Sciatic nerve (tissue), 2 donors: ENCODE measurements at regions not wholly inside any gene's neighbourhood (a gene's known extent, or its start where the extent isn't known, plus 50 kb on each side); places are given as distances from the start of the nearest gene placed in this dataset.
A peak's percentile ranks its signal among the peaks of the same experiment; 100 is the strongest.
"Not testable (repeated sequence)": the region's sequence is repeated elsewhere in the genome, so short reads cannot be mapped to it uniquely, and the experiment has no call there.

Experiments used
- ATAC-seq: fragments of 200-7000 bp; cut with Tn5 transposase; one replicate; pipeline ENCODE4 v1.9.1; 2020; ENCODE audit warnings: mild to moderate bottlenecking, moderate library complexity
- DNase-seq: peaks from one replicate; pipeline ENCODE4 v3.0.0-alpha.2; 2020; ENCODE audit warnings: low spot score
- intact Hi-C: fragments of 100-400 bp; cut with DNase I; formaldehyde crosslinking; loops from one replicate; pipeline ENCODE4 v1.14.2; 2022
- donor health status: DM: no; HTN: no; CAD: no.
- donor health status: DM: no; HTN: no; CAD: no.

- intact Hi-C loops, result not testable (repeated sequence)
These were observed 174.7 kb downstream of the USP22 start for GRCh38 chr17:20867938-20868661.

GRCh38 chr17:20868662-20869007, 174.2 kb downstream of the USP22 start:
- DNase-seq, ATAC-seq, intact Hi-C loops: not testable (repeated sequence)

More at GRCh38 chr17:20867938-20868661, 174.7 kb downstream of the USP22 start:
- ATAC-seq, DNase-seq: not testable (repeated sequence)

- ATAC-seq, DNase-seq, intact Hi-C loops: not testable (repeated sequence)
These were observed 169.6 kb downstream of the USP22 start for GRCh38 chr17:20873173-20873572.

DNA sequence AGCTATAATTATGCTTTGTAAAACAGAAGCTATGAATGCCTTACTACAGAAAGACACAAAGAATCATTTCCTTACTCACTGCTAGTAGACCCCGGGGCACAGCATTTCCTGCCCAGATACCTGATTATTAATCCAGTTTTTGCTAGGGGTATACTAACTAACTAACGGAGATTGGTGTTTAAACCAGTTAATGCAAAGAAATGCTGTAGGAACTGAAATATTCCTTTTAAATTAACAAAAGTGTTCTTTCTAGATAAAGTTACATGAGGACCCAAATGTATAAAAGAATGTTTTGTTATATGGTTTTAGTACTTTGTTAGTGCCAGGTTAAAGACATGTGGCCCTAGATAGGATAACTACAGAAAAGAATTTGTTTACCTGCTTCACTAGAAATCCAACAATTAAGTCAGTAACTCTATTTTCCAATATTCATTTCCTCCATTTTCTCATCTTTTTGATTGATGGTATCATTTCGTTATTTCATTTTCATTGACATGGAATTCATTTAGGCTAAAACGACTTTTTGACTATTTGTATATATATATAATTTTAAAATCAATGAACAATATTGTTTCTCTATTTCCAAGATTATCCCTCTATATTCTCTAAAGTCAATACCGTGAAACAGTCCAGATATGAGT, 169.0 kb downstream of the USP22 start:
- intact Hi-C loops, ATAC-seq, DNase-seq: not testable (repeated sequence)

GRCh38 chr17:20877384-20877783, 165.4 kb downstream of the USP22 start:
- intact Hi-C loops, result not testable (repeated sequence)

DNA sequence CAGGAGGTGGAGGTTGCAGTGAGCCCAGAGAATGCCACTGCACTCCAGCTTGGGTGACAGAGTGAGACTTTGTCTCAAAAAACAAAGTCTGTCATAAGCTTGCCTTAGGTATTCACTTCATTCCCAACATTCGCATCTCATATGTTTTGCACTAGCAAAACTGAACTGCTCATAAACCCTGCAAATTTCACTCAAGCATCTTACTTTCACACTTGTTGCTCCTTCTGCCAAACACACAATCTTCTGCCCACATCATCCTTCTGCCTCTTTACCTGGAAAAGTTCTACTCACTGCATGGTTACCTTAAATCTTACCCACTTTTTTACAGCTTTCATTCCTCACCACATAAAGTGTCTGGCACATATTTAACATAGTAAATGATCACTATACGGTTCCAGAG, 152.5 kb downstream of the USP22 start:
- intact Hi-C loops, result no loop called here
- ATAC-seq (no peak), DNase-seq (no peak)

More at GRCh38 chr17:20877384-20877783, 165.4 kb downstream of the USP22 start:
- DNase-seq, ATAC-seq: not testable (repeated sequence)

DNA sequence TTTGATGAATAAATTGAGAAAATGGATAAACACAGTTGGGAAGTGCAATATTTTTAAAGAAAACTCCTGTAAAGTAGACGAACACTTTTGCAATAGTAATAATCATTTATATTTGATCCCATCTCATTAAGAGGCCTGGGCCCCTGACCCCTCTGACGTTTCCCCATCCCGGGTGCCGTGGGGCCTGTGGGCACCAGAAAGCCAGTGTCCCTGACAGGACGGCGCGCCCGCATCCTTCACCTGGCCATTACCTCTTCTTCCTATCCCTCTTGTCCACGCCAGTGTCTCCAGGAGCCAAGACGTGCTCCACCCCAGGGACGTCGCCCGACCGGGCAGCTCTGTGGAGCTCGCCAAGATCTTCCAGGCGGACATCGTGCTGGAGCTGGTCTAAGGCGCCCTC, 147.4 kb downstream of the USP22 start:
- ATAC-seq, intact Hi-C loops, DNase-seq: not testable (repeated sequence)

DNA sequence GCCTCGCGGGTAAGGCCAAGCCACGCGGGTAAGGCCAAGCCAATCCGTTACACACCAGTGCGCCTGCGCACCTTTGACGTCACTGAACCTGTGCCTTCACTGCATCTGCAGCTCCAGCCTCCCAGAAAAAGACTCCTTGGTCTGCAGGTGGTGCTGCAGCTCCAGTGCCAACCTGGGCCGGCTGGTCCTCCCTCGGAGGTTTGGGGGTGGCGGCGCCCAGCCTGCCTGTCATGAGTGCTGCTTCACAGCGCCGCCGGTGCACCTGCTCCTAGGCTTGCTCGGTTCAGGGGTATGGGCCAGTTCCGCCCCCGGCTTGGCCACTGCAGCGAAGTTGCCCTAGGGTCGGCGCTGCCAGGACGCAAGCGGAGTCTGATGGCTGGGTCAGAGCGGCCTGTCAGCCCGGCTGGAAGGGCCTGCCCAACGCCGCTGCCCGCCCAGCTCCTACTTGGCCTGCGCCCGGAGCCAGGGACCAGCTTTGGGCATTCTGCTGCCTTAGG, 146.6 kb downstream of the USP22 start:
- DNase-seq (peak; percentile 65), ATAC-seq (peak; percentile 32)
- intact Hi-C loops, result no loop called here

DNA sequence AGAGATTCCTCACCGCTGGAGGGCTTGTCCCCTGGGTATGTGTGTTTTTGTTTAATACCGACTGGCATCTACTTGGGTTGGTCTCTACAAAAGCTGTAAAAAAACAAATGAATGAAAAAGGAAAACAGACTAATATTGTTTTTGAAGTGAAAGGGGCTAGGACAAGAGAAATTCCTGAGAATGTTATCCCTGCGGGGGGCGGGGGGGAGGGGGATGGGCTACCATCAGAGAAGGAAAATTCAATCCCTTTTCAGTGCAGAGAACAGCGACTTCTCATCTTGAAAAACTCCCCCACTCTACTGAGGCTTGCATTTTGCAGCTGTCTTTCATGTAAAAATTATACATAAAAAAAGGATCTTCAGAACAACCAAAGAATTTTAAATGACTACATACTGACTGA, 144.1 kb downstream of the USP22 start:
- ATAC-seq, intact Hi-C loops, DNase-seq: not testable (repeated sequence)

DNA sequence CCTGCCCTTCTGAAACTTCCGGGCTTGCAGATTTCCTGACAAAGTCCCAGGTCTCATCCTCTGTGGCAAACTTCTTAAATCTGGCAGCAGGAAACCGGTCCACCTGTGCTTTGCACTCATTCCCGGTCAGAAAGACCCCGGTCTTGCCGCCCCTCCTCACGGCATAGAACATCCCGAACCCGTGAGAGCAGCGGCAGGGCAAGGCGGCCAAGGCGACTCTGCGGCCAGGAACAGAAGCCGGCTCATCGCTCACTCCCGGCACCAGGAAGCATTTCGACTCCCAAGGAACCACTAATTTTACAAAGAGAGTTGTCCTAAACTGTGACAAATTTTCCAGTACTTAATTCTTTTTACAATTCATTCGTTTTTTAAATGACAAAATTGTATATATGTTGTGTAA, 140.3 kb downstream of the USP22 start:
- intact Hi-C loops, ATAC-seq: not testable (repeated sequence)

DNA sequence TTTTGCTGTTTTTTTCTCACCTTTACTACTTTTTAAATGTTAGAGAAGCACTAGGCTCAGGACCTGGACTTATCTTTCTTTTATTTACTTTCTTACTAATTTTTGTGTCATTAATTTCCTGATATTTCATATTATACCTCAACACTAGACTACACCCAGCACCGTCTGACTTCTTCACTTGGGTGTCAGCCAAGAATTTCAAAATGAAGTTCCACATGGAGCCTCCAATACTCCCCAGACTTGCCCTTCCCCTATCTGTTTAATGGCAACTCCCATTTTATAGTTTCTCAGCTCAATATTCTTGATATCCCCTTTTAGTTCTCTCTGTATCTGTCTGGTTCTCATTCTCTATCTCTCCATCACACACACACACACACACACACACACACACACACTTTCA, 139.3 kb downstream of the USP22 start:
- ATAC-seq, intact Hi-C loops, DNase-seq: not testable (repeated sequence)

More for the DNA sequence above, 140.3 kb downstream of the USP22 start:
- not testable (repeated sequence) for DNase-seq

DNA sequence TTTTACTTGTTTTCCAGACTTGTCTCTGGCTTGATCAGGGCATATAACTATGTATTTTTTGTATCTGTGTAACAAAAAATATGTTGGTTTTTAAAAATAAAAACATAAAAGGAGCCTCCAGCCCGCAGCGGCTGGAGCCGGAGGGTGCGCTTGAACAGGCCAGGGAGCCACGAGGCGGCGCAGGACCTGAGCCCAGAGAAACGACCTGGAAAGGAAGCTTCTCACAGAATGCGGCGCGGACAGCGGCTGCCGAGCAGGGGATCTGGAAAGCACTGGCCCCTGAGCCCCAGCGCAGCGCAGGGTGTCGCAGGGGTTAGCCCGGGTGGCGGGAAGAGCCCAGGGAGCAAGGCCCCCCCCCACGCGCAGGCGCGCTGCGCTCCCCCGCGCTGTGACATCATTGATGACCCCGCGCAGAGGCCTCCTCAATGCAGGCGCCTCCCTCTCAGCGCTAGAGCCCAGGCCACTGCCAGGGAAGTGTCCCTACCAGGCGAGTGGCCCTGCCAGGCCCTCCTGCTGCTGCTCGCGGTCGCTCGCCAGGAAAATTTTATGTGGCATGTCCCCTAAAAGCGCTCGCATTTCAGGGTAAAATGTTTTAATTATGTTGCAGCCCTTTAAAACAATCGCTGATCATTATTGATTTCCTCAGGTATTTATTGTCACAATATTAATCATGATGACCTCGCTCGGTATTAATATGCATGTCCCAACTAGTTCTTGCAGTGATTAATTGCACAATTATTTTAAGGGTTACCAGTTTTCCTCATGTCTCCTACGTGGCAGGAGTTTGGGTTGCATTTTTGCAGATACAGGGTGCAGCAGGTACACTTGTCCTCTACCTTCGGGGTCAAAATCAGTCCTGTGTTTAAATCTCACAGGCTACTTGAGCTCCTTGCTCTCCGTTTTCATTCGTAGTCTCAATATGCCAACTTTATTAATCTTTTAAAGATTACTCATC, 134.2 kb downstream of the USP22 start:
- peak; percentile 100 for ATAC-seq
- peak; percentile 93 for DNase-seq
- intact Hi-C loops, result no loop called here

- DNase-seq, result no peak
- intact Hi-C loops, result no loop called here
- no peak for ATAC-seq
These were observed 128.2 kb downstream of the USP22 start for GRCh38 chr17:20914658-20915057.

DNA sequence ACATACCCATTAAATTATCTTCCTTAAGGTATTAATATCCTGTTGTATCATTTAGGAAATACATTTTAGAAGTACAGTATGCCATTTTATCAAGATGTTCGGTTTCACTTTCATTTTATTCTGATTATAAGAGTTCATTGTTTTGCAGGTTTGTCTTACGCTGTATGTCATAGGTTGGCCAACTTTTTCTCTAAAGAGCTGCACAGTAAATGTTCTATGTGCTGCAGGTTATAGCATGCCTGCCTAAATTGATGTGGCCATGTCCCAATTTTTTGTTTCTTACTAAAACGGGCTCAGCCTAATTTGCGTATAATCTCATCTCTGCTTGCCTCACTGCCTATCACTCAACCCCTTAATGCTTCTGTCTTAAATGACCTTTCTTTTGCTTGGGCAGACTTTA, 126.4 kb downstream of the USP22 start:
- DNase-seq (no peak), ATAC-seq (no peak)
- intact Hi-C loops, result no loop called here

GRCh38 chr17:20917610-20918306, 125.1 kb downstream of the USP22 start:
- DNase-seq, ATAC-seq, intact Hi-C loops: not testable (repeated sequence)

GRCh38 chr17:20920095-20920814, 122.6 kb downstream of the USP22 start:
- ATAC-seq (no peak), DNase-seq (no peak)
- intact Hi-C loops, result no loop called here

GRCh38 chr17:20920815-20921199, 122.0 kb downstream of the USP22 start:
- no peak for DNase-seq
- no peak for ATAC-seq
- intact Hi-C loops, result no loop called here

GRCh38 chr17:20922128-20922670, 120.6 kb downstream of the USP22 start:
- DNase-seq, result no peak
- ATAC-seq, result no peak
- intact Hi-C loops, result no loop called here
